Activated B cell treated with CpG ODN at 0.5 μM for 24 hours (primary cell): ENCODE measurements at regions not wholly inside any gene's neighbourhood (a gene's known extent, or its start where the extent isn't known, plus 50 kb on each side); places are given as distances from the start of the nearest gene placed in this dataset.
"Not testable (repeated sequence)": the region's sequence is repeated elsewhere in the genome, so short reads cannot be mapped to it uniquely, and the experiment has no call there.

Source experiments
- ATAC-seq: fragments of 200-7000 bp; cut with Tn5 transposase; one replicate; pipeline ENCODE4 v1.10.0; 2021; ENCODE audit warnings: low read depth, mild to moderate bottlenecking, moderate library complexity
- CTCF ChIA-PET: fragments of 350-600 bp; sonication (Branson Sonifier 250); formaldehyde crosslinking; loops from one replicate; lab custom pipeline; 2021; ENCODE audit warnings: antibody characterized with exemption; lab: Charles Lee
- POLR2A ChIA-PET: fragments of 350-600 bp; sonication (Branson Sonifier 250); formaldehyde crosslinking; loops from one replicate; lab custom pipeline; 2021; ENCODE audit warnings: antibody characterized with exemption; lab: Charles Lee
- DNase-seq: peaks from one replicate; pipeline ENCODE4 v3.0.0; 2022
- H3K27ac Mint-ChIP-seq: one replicate; pipeline ENCODE4 v1.8.0; 2020; ENCODE audit warnings: mixed read lengths
- H3K27me3 Mint-ChIP-seq: one replicate; pipeline ENCODE4 v1.8.0; 2021; ENCODE audit warnings: mixed read lengths
- H3K36me3 Mint-ChIP-seq: one replicate; pipeline ENCODE4 v1.8.0; 2021; ENCODE audit warnings: low read depth, mixed read lengths
- H3K4me1 Mint-ChIP-seq: one replicate; pipeline ENCODE4 v1.8.0; 2021; ENCODE audit warnings: mixed read lengths
- H3K4me3 Mint-ChIP-seq: one replicate; pipeline ENCODE4 v1.8.0; 2020; ENCODE audit warnings: mild to moderate bottlenecking, mixed read lengths
- H3K9me3 Mint-ChIP-seq: one replicate; pipeline ENCODE4 v1.8.0; 2020; ENCODE audit warnings: mixed read lengths
- intact Hi-C: fragments of 100-400 bp; cut with micrococcal nuclease; formaldehyde crosslinking; loops from one replicate; pipeline ENCODE4 v1.15.1; 2024
- TF ChIP-seq, protein P1 (sequence below): fragments of 200-600 bp; IDR thresholded peaks from one replicate; pipeline ENCODE4 v1.8.0; 2022; ENCODE audit warnings: antibody characterized with exemption, mild to moderate bottlenecking

GRCh38 chr21:22374218-22374969, 1376.2 kb downstream of the NCAM2 start:
- ChIA-PET POLR2A (no interaction called here), CTCF (no interaction called here)
- no peak overlapping the region for H3K4me3 Mint-ChIP-seq

GRCh38 chr21:22377795-22378194, 1379.6 kb downstream of the NCAM2 start:
- ATAC-seq, POLR2A ChIA-PET, intact Hi-C loops, H3K4me1 Mint-ChIP-seq, CTCF ChIA-PET, H3K4me3 Mint-ChIP-seq, H3K27me3 Mint-ChIP-seq, H3K36me3 Mint-ChIP-seq, DNase-seq, H3K9me3 Mint-ChIP-seq, H3K27ac Mint-ChIP-seq: not testable (repeated sequence)

More at GRCh38 chr21:22374218-22374969, 1376.2 kb downstream of the NCAM2 start:
- DNase-seq (no peak), ATAC-seq (no peak)
- H3K36me3 Mint-ChIP-seq, result no peaks in the 10 kb centered on the region
- TF ChIP-seq, protein P1, sequence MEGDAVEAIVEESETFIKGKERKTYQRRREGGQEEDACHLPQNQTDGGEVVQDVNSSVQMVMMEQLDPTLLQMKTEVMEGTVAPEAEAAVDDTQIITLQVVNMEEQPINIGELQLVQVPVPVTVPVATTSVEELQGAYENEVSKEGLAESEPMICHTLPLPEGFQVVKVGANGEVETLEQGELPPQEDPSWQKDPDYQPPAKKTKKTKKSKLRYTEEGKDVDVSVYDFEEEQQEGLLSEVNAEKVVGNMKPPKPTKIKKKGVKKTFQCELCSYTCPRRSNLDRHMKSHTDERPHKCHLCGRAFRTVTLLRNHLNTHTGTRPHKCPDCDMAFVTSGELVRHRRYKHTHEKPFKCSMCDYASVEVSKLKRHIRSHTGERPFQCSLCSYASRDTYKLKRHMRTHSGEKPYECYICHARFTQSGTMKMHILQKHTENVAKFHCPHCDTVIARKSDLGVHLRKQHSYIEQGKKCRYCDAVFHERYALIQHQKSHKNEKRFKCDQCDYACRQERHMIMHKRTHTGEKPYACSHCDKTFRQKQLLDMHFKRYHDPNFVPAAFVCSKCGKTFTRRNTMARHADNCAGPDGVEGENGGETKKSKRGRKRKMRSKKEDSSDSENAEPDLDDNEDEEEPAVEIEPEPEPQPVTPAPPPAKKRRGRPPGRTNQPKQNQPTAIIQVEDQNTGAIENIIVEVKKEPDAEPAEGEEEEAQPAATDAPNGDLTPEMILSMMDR, result no peak
- intact Hi-C loops, result no loop called here
- no peaks in the 10 kb centered on the region for H3K4me1 Mint-ChIP-seq
- peaks cover 7% of the 10 kb centered on the region for H3K9me3 Mint-ChIP-seq
- no peaks in the 10 kb centered on the region for H3K27me3 Mint-ChIP-seq
- H3K27ac Mint-ChIP-seq, result no peak overlapping the region

- ATAC-seq, result no peak
- CTCF ChIA-PET, result no interaction called here
- Mint-ChIP-seq H3K36me3 (no peaks in the 10 kb centered on the region), H3K27ac (no peak overlapping the region), H3K4me3 (no peak overlapping the region), H3K27me3 (no peaks in the 10 kb centered on the region), H3K4me1 (no peaks in the 10 kb centered on the region), H3K9me3 (no peaks in the 10 kb centered on the region)
- TF ChIP-seq, protein P1, result no peak
- intact Hi-C loops, result no loop called here
- DNase-seq, result no peak
- POLR2A ChIA-PET, result no interaction called here
Observed at GRCh38 chr21:22393324-22393723, 1395.1 kb downstream of the NCAM2 start.

DNA sequence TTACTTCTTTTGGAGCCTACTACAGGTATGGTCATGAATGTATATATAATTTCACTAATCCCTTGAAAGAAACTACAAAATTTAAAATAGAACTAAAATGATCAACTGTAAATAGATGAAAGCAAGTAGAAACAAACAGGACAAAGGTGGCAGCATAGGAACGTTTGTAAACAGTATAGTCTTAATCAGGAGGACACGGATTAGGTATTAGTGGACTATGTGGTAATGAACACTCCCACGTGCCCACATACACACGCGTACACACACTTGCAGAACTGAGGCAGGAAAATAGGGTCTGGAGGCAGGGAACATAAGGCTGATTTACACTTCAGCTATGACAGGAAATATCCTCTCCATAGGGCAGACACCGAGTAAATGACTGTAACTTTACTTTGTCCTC, 1397.8 kb downstream of the NCAM2 start:
- DNase-seq (no peak), ATAC-seq (no peak)
- Mint-ChIP-seq H3K27me3 (no peaks in the 10 kb centered on the region), H3K4me1 (no peaks in the 10 kb centered on the region), H3K36me3 (no peaks in the 10 kb centered on the region), H3K9me3 (no peaks in the 10 kb centered on the region), H3K4me3 (no peak overlapping the region), H3K27ac (no peak overlapping the region)
- POLR2A ChIA-PET, result no interaction called here
- TF ChIP-seq, protein P1, result no peak
- intact Hi-C loops, result no loop called here
- CTCF ChIA-PET, result no interaction called here

DNA sequence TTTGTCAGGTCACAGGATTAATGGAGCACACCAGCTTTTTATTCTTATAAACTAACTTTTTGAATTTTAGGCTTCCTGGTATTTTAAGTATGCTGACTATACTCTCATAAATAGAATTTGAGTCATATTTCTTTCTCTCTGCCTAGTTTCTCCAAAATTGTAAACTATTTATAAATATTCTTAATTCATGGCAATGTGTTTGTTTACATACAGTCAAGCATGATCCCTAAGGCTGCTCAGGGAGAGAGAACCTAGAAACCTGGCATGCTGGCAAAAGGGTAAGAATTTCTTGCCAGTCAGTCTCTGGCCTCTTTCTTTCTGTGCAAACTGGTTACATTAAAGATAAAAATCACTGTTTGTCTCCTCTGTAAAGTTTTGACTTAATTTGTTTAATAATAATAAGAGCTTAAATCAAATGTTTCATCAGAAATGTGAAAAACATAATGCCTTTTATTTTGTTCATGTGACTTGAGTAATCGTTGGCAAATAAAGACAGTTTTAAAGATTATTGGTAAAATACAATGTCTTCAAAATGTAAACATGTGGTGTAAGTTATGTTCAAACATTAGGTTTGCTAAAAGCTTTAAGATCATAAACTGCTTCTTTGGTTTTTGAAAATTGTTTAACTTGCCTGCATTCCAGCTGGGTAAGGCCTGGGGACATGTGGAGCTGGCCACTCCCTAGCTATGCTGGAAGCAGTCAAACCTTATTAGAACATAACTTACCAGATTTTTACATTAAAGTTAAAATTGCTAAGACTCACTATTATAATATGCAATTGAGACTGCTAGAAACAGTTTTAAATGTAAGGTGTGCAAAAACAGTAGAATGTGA, 1401.7 kb downstream of the NCAM2 start:
- POLR2A ChIA-PET, result no interaction called here
- TF ChIP-seq, protein P1, result no peak
- DNase-seq (no peak), ATAC-seq (no peak)
- CTCF ChIA-PET, result no interaction called here
- Mint-ChIP-seq H3K36me3 (no peaks in the 10 kb centered on the region), H3K27me3 (no peaks in the 10 kb centered on the region), H3K4me3 (no peak overlapping the region), H3K27ac (no peak overlapping the region), H3K4me1 (no peaks in the 10 kb centered on the region), H3K9me3 (peaks cover 1% of the 10 kb centered on the region)
- intact Hi-C loops, result no loop called here
